Activated T-helper 1 cell treated with anti-CD3 and anti-CD28 coated beads, Interleukin-12 subunit alpha, Interleukin-12 subunit beta, Interleukin-2, Interleukin-4 antibody, amounts not matched to agents 30 ng/mL and 10 ng/mL and 1 ng/mL, durations not matched to agents 14 hours and 24 hours and 36 hours (primary cell): ENCODE measurements at regions not wholly inside any gene's neighbourhood (a gene's known extent, or its start where the extent isn't known, plus 50 kb on each side); places are given as distances from the start of the nearest gene placed in this dataset.

Experiments
- DNase-seq: peaks from one replicate; pipeline ENCODE4 v3.0.0; 2021; ENCODE audit warnings: low spot score
- H3K27ac Mint-ChIP-seq: one replicate; pipeline ENCODE4 v1.8.0; 2021; ENCODE audit warnings: mild to moderate bottlenecking, mixed read lengths
- H3K27me3 Mint-ChIP-seq: one replicate; pipeline ENCODE4 v1.8.0; 2022; ENCODE audit warnings: mild to moderate bottlenecking, moderate library complexity, mixed read lengths; ENCODE audit not compliant: insufficient read depth
- H3K36me3 Mint-ChIP-seq: one replicate; pipeline ENCODE4 v1.8.0; 2021; ENCODE audit warnings: low read depth, mixed read lengths
- H3K4me1 Mint-ChIP-seq: one replicate; pipeline ENCODE4 v1.8.0; 2021; ENCODE audit warnings: low read depth, mixed read lengths
- H3K4me3 Mint-ChIP-seq: one replicate; pipeline ENCODE4 v1.8.0; 2021; ENCODE audit warnings: mild to moderate bottlenecking, moderate library complexity, mixed read lengths
- H3K9me3 Mint-ChIP-seq: one replicate; pipeline ENCODE4 v1.8.0; 2021; ENCODE audit warnings: mixed read lengths
- intact Hi-C: fragments of 100-400 bp; cut with micrococcal nuclease; formaldehyde crosslinking; loops from one replicate; pipeline ENCODE4 v1.15.1; 2024

DNA sequence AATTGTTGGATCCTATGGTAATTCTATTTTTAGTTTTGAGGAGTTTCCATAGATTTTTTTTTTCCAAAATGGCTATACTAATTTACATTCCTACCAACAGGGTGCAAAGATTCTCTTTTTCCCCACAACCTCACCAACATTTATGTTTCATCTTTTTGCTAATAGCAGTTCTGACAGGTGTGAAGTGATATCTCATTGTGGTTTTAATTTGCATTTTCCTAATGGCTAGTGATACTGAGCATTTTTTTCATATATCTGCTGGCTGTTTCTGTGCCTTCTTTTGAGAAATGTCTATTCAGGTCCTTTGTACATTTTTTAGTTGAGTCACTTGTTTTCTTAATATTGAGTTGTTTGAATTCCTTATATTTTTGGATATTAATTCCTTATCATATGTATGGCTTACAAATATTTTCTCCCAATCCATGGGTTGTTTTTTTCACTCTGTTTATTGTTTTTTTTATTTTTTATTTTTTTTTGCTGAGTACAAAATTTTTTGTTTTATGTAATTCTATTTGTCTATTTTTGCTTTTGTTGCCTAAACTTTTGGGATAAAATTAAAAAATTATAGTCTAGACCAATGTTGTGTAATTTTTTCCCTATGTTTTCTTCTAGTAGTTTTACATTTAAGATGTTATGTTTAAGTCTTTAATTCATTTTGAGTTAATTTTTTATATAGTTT, 205.9 kb upstream of the ADCY1 start:
- Mint-ChIP-seq H3K4me1 (no peaks in the 10 kb centered on the region), H3K36me3 (no peaks in the 10 kb centered on the region), H3K4me3 (no peak overlapping the region), H3K27ac (no peak overlapping the region), H3K9me3 (no peaks in the 10 kb centered on the region), H3K27me3 (peaks cover 5% of the 10 kb centered on the region)
- DNase-seq, result no peak
- intact Hi-C loops, result no loop called here

DNA sequence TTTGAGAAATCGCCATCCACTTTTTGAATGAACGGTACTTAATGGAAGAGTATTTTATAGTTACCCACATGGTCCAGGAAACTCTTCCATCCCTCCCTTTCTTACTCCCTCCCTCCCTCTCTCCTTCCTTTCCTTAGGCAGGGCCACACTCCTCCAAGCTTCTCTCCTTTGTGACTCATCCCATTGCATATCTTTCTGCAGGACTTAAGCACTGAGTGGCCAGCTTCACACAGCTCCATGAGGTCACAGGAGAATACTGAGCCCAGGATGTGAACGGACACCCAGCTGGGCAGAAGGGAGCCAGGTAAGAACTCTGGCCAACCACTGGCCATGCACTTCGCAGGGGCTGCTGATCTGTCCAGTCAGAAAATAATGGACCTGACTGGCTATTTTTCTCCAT, 189.7 kb upstream of the ADCY1 start:
- Mint-ChIP-seq H3K27me3 (peaks cover 2% of the 10 kb centered on the region), H3K4me3 (no peak overlapping the region), H3K27ac (no peak overlapping the region), H3K9me3 (no peaks in the 10 kb centered on the region), H3K4me1 (no peaks in the 10 kb centered on the region), H3K36me3 (no peaks in the 10 kb centered on the region)
- no peak for DNase-seq
- intact Hi-C loops, result no loop called here

DNA sequence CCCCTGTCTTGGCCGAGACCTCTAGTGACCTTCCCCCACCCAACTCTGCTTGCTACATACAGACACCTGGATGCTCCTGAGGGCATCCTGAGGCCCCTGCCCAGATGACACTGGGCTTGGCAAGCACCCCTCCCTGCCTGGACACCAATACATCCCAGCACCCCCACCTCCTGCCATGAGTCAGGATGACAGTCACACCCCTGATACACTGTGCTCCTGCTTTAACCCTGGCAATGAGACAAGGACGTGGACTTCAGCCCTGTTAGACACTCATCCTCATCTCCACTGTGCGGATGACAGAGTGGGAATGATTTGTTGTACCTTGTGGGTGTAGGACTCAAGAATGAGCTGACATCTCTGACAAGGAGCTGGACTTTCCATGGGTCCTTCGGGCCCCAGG, 186.3 kb upstream of the ADCY1 start:
- Mint-ChIP-seq H3K9me3 (no peaks in the 10 kb centered on the region), H3K36me3 (no peaks in the 10 kb centered on the region), H3K4me3 (no peak overlapping the region), H3K27me3 (no peaks in the 10 kb centered on the region), H3K27ac (no peak overlapping the region), H3K4me1 (no peaks in the 10 kb centered on the region)
- intact Hi-C loops, result no loop called here
- no peak for DNase-seq

DNA sequence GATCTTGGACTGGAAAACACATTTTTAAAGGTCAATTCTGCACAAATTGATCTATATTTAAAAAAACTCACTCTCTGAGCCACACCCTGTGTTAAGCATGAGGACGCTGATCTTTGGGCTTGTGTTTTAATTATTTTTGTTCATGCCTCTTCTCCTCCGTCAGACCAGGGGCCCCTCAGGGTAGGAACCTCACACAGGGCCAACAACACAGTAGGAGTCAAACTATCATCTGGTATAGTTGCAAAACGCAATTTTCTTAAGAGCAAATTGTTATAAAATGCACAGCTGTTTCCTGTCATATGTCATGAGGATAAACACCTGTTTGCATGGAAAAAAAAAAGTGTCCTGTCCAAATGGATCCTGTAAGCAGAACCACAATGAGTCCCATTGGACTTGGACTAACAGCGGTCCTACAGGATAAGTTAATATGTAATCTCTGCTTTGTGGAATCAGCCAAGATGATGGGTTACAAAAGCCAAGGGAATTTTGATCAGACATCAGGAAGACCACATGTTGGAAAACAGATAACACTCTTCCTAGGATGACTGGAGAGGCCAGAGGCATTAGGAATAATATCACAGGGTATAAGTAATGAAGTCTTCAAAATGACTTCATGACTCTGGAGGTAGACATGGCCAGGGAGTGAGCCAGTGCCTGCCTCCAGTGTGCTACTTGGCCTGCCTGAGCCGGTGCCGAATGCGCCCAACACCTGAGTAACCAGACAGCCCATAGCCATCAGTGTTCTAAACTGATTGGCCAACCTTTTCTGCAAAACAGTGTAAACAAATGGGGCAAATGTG, 184.9 kb upstream of the ADCY1 start:
- Mint-ChIP-seq H3K4me3 (no peak overlapping the region), H3K9me3 (no peaks in the 10 kb centered on the region), H3K4me1 (no peaks in the 10 kb centered on the region), H3K27ac (no peak overlapping the region), H3K27me3 (no peaks in the 10 kb centered on the region), H3K36me3 (no peaks in the 10 kb centered on the region)
- intact Hi-C loops, result no loop called here
- DNase-seq, result no peak

DNA sequence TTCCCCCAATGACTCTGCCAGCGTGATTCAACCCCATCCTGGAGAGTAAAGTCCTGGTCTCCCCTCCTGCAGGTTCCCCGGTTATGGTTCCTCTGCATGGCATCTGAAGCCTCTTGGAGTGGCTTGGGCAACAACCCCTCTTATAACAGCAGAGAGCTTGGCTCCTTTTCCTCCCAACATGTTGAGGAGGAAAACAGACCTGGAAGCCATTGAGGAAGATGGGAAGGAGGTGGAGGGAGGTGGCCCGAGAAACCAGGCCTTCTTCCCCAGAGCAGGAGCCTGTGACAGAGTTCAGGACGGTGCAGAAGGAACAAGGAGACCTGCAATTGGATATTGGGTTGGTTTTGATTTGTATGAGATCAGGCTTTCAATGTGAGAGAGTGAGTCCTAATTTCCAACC, 184.0 kb upstream of the ADCY1 start:
- H3K36me3 Mint-ChIP-seq, result no peaks in the 10 kb centered on the region
- H3K4me1 Mint-ChIP-seq, result no peaks in the 10 kb centered on the region
- no peak overlapping the region for H3K4me3 Mint-ChIP-seq
- no peak overlapping the region for H3K27ac Mint-ChIP-seq
- no peaks in the 10 kb centered on the region for H3K27me3 Mint-ChIP-seq
- no peak for DNase-seq
- no peaks in the 10 kb centered on the region for H3K9me3 Mint-ChIP-seq
- intact Hi-C loops, result no loop called here

DNA sequence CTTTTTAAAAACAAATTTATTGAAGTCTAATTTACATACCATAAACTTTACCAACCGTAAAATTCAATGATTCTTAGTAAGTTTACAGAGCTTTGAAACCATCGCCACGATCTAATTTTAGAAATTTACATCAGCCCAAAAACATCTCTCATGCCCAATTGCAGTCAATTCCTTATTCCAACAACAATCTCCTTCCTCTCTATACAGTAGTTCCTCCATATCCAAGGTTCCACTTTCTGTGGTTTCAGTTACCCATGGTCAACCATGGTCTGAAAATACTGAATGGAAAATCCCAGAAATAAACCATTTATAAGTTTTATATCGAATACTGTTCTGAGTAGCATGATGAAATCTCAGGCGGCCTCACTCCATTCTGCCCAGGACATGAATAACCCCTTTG, 183.4 kb upstream of the ADCY1 start:
- Mint-ChIP-seq H3K4me3 (no peak overlapping the region), H3K4me1 (no peaks in the 10 kb centered on the region), H3K36me3 (no peaks in the 10 kb centered on the region), H3K9me3 (no peaks in the 10 kb centered on the region), H3K27me3 (no peaks in the 10 kb centered on the region), H3K27ac (no peak overlapping the region)
- DNase-seq, result no peak
- intact Hi-C loops, result no loop called here

DNA sequence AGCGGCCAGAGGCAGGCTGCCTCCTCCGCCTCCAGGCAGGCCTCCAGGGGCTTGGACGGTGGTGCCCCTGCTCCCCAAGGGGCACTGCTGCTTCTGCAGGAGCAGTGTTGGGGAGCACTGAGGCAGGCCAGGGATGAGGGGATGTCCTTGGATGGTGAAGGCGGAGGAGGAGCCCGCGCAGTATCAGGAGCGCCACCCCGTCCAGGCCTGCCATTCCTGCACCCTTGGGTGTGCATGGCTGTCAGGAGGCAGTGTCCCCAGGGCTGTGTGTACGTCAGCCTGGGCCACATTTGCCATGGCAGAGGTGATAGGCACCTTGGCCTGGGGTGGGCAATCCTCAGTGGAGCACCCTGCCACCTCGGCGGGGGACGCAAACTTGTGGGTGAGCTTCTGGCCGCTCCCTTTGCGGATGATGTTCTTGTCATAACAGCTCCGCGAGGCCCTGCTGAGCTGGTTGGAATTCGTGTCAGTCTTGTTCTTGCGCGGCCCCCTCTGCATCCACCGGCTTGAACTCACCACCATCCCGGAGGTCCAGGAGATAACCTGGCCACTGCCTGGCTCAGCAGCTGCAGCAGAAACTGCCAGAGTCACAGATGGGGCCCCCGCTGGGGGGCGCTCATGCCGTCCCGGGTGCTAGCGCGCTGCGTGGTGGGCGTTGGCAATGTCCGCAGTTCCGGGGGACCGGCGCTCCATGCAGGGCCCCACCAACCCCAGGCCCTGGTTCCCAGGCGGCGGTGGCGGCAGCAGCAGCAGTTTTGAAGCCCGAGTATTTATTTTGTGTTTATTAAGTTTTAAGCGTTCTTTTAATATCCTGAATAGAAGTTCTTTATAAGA, 182.3 kb upstream of the ADCY1 start:
- Mint-ChIP-seq H3K36me3 (no peaks in the 10 kb centered on the region), H3K4me1 (no peaks in the 10 kb centered on the region), H3K27ac (no peak overlapping the region), H3K27me3 (no peaks in the 10 kb centered on the region), H3K9me3 (no peaks in the 10 kb centered on the region), H3K4me3 (no peak overlapping the region)
- intact Hi-C loops, result no loop called here
- DNase-seq, result no peak

DNA sequence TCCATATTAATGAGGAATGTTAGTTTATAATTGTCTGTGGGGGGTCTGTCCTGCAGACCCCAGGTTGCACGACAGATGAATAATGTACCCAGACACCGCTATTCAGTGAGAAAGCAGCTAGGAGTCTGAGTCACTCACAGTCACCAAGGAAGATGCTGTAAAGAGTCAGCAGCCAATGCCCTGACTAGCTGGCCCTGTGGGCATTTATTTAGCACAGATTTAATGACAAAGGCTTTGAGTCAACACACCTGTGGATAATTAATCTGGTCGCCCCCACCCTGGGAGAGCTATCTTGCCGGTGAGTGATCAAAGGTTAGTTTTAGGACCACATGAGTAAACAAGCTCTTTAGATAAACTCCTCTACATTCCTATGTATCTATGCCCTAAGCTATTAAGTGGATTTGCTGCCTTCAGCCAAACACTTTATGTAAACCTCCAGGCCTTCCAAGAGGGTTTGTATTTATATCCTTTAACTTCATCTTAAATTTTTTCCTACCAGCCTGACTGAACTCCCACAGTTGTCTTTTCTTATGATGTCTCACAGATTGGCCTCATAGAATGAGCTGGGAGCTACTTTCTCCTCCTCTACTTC, 180.0 kb upstream of the ADCY1 start:
- DNase-seq, result no peak
- Mint-ChIP-seq H3K9me3 (no peaks in the 10 kb centered on the region), H3K4me1 (no peaks in the 10 kb centered on the region), H3K4me3 (no peak overlapping the region), H3K27me3 (peaks cover 2% of the 10 kb centered on the region), H3K36me3 (no peaks in the 10 kb centered on the region), H3K27ac (no peak overlapping the region)
- intact Hi-C loops, result no loop called here

DNA sequence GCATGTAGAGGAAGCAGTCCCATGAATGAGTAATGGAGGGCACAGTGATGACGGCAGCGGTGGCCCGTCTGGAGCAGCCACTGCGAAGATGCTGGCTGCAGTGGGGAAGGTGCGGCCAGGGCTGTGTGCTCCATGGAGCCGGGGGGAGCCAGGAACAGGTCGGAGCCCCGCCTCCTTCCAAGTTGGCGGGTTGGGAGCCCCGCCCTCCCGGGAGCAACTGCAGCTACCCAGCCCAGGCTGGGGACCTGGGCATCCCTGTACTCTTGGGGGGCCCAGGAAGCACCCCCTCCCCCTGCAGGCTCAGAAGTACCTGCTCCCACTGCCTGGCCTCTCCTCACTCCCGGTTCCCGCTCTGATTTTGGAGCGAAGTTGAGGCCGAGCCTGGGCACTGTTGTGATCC, 175.1 kb upstream of the ADCY1 start:
- peaks cover 10% of the 10 kb centered on the region for H3K4me1 Mint-ChIP-seq
- no peak for DNase-seq
- H3K27me3 Mint-ChIP-seq, result peaks cover 5% of the 10 kb centered on the region
- H3K9me3 Mint-ChIP-seq, result no peaks in the 10 kb centered on the region
- intact Hi-C loops, result no loop called here
- H3K4me3 Mint-ChIP-seq, result no peak overlapping the region
- H3K27ac Mint-ChIP-seq, result no peak overlapping the region
- H3K36me3 Mint-ChIP-seq, result no peaks in the 10 kb centered on the region

DNA sequence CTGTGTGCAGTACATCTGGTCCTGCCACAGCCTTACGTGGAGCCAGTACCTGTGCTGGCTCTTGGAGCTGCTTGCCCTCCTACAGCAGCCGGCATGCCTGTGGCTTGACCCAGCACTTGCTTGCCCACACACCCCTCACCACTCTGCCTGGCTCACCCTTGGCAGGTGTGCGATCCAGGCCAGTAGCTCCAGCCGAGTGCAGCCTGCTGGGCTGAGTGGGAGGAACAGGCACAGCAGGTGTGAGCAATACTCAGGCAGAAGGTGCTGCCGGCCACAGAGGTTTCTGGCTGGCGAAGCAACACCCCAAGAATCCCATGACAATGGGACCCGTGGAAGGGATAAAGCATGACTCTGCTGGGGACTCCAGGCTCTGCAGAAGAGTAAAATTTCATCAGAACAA, 173.5 kb upstream of the ADCY1 start:
- Mint-ChIP-seq H3K4me1 (peaks cover 10% of the 10 kb centered on the region), H3K27me3 (peaks cover 5% of the 10 kb centered on the region), H3K9me3 (no peaks in the 10 kb centered on the region), H3K36me3 (no peaks in the 10 kb centered on the region), H3K27ac (no peak overlapping the region), H3K4me3 (no peak overlapping the region)
- intact Hi-C loops, result no loop called here
- DNase-seq, result no peak

DNA sequence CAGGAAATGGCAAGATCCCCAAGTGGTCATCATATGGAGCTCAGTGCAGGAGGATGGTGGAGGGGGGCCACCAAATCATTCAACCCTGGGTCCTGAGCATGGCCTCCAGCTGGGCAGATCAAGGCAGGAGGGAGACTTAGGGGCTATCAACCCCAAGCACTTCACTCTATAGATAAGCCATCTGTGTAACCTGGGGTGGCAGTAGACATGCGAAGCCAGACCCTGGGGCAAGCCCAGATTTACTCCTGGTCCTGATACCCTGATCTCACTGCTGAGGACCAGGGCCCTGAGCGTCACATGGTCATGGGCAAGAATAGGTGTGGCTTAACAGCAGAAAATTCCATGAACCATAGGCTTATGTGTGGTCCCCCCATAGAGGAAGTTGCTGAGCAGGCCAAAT, 173.0 kb upstream of the ADCY1 start:
- H3K27me3 Mint-ChIP-seq, result peaks cover 5% of the 10 kb centered on the region
- peaks cover 10% of the 10 kb centered on the region for H3K4me1 Mint-ChIP-seq
- DNase-seq, result no peak
- intact Hi-C loops, result no loop called here
- H3K36me3 Mint-ChIP-seq, result no peaks in the 10 kb centered on the region
- H3K9me3 Mint-ChIP-seq, result no peaks in the 10 kb centered on the region
- no peak overlapping the region for H3K27ac Mint-ChIP-seq
- H3K4me3 Mint-ChIP-seq, result no peak overlapping the region

DNA sequence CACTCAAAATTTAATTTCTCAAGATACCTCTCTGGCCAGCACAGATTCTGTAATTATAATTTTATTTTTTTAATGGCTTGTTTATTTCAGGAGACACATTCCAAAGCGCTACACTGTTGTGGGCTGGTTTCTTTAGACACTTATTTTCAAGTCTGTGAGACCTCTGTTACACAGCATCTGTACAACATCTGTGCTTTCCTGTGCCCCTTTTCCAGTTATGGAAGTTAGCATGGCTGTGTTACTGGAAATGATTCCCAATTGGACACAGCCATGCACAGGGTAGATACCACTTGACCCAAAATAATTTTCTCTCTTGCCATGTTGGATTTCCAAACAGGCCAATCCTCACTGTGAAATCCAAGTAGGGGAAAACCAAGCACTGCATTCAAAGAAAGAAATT, 172.3 kb upstream of the ADCY1 start:
- intact Hi-C loops, result no loop called here
- H3K9me3 Mint-ChIP-seq, result no peaks in the 10 kb centered on the region
- peaks cover 5% of the 10 kb centered on the region for H3K27me3 Mint-ChIP-seq
- H3K4me3 Mint-ChIP-seq, result no peak overlapping the region
- no peak for DNase-seq
- H3K36me3 Mint-ChIP-seq, result no peaks in the 10 kb centered on the region
- peaks cover 10% of the 10 kb centered on the region for H3K4me1 Mint-ChIP-seq
- H3K27ac Mint-ChIP-seq, result no peak overlapping the region
